WI38 (cell line): ENCODE measurements at regions not wholly inside any gene's neighbourhood (a gene's known extent, or its start where the extent isn't known, plus 50 kb on each side); places are given as distances from the start of the nearest gene placed in this dataset.

Experiments
- H3K4me3 ChIP-seq: 2 replicates; pipeline ENCODE4 v1.5.1; 2011; ENCODE audit warnings: low read depth, mild to moderate bottlenecking, control low read depth, low read length
- CTCF ChIP-seq: IDR thresholded peaks from 2 replicates; pipeline ENCODE4 v1.5.1; 2012; ENCODE audit warnings: low read depth, mild to moderate bottlenecking, control low read depth, low read length

DNA sequence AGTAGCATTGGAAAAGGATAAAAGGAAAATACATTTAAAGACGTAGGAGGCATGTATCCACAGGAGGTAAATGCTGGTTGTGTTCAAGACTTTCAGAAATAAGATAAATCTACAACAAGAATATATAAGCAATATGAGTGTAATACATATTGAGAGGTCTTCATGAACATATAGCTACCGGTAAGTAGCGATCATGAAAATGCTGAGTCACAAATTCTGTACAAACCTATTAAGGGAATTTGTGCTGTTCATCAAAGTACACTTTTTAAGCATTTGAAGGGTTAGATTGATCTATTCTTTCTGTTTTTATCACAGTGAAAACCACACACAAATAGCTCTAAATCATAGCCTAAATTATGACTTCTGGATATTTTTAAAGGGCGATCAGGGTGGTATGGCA, 173.1 kb upstream of the NYAP2 start:
- no peak for TF ChIP-seq CTCF
- no peak overlapping the region for H3K4me3 ChIP-seq

DNA sequence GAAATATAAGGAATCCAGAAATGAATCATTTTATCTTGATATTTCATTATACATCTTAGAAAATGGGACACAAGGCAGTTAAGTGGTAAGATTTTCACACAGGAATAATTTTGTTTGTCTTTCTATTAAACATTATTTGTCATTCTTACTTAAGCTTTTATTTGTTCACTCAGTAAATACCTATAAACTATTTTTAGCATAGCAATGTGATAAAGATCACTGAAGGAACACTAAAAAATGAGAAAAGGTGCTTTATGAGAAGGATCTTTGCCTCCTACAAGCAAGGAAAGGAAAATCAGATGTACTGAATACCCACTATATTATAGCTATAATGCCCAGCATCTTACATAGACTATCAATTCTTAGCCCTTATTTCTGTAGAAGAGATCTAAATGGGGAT, 176.2 kb upstream of the NYAP2 start:
- H3K4me3 ChIP-seq, result no peak overlapping the region
- TF ChIP-seq CTCF, result no peak

DNA sequence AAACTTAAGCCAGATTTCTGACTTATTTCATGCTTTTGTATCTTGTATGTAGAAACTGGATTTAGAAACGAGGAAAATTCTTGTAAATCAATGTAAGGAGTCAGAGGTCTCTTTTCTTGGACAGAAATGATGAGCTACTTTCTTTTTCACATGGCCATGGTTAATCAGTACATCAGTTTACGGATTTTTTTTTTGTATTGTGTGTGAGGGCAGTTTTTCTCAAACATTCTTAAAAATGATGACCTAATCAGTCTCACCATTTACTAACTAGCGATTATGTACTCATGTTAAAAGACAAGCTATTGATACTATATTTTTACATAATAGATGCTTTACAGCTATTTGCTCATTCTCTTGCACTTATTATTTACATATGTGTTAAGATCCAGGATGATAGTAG, 165.2 kb upstream of the DOCK10 start:
- H3K4me3 ChIP-seq, result no peak overlapping the region
- TF ChIP-seq CTCF, result no peak

- no peak overlapping the region for H3K4me3 ChIP-seq
- TF ChIP-seq CTCF, result no peak
These were observed 164.8 kb upstream of the DOCK10 start for GRCh38 chr2:225207043-225207442.

DNA sequence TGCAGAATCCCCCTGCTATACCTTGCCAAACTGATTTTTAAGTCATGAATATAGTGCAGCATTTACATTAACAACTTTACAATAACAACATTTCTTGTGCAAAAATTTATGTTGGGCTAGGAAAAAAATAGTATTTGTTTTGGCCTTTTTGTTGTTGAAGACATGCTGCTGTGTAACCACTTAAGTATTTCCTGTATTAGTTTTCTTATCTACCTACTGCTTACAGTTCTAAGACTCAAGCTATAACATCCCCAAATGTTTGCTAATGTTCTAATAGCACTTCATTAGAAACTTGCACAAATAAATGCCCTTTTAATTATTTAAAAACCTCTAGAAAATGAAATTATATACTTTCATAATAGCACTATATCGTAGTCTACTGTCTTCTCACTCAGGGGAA, 154.3 kb upstream of the DOCK10 start:
- H3K4me3 ChIP-seq, result no peak overlapping the region
- TF ChIP-seq CTCF, result no peak

GRCh38 chr2:225192869-225193268, 150.6 kb upstream of the DOCK10 start:
- no peak for TF ChIP-seq CTCF

GRCh38 chr2:225190987-225191386, 148.7 kb upstream of the DOCK10 start:
- no peak for TF ChIP-seq CTCF
- no peak overlapping the region for H3K4me3 ChIP-seq

More at GRCh38 chr2:225192869-225193268, 150.6 kb upstream of the DOCK10 start:
- H3K4me3 ChIP-seq, result no peak overlapping the region
